ENCODE measurements at regions not wholly inside any gene's neighbourhood (a gene's known extent, or its start where the extent isn't known, plus 50 kb on each side); places are given as distances from the start of the nearest gene placed in this dataset.

GRCh38 chr11:122488892-122489706 is 166.4 kb upstream of the UBASH3B start:
- FAIRE-seq, result no peak
- POLR2A ChIA-PET, result no interaction called here
- no peak overlapping the region for H3K4me2 ChIP-seq (ENCODE audit: insufficient read depth, low read length)
- TF ChIP-seq SUPT5H (IDR thresholded peaks at IDR 0.05) (no peak), RBM39 (optimal IDR thresholded peaks at IDR 0.05; ENCODE audit: low read depth, low read length) (no peak), PTTG1 (tag; IDR thresholded peaks at IDR 0.05; ENCODE audit: low read depth) (no peak), ATF1 (CRISPR knock-in tag; IDR thresholded peaks at IDR 0.05) (no peak), ATF1 (tag; IDR thresholded peaks at IDR 0.05) (no peak), ILK (tag; IDR thresholded peaks at IDR 0.05; ENCODE audit: borderline replicate concordance, low read depth) (no peak), ETV5 (CRISPR knock-in tag; IDR thresholded peaks at IDR 0.05; ENCODE audit: low read depth) (no peak), ZNF354B (CRISPR knock-in tag; IDR thresholded peaks at IDR 0.05) (no peak), NFRKB (IDR thresholded peaks at IDR 0.05; ENCODE audit: low read depth) (no peak), PCBP1 (IDR thresholded peaks at IDR 0.05; ENCODE audit: low read depth, low read length, poor library complexity, severe bottlenecking) (no peak), ZFPM2 (CRISPR knock-in tag; IDR thresholded peaks at IDR 0.05) (no peak), ZNF232 (CRISPR knock-in tag; IDR thresholded peaks at IDR 0.05) (no peak), ZNF146 (CRISPR knock-in tag; IDR thresholded peaks at IDR 0.05; ENCODE audit: unreplicated experiment) (no peak), TFAM (CRISPR knock-in tag; conservative IDR thresholded peaks at IDR 0.05) (no peak), ELF2 (CRISPR knock-in tag; IDR thresholded peaks at IDR 0.05) (no peak), POLR3G (IDR thresholded peaks at IDR 0.05; ENCODE audit: extremely low read depth, insufficient read length, insufficient replicate concordance) (no peak), KLF16 (IDR thresholded peaks at IDR 0.05) (no peak), KHSRP (IDR thresholded peaks at IDR 0.05) (no peak)
- TF ChIP-seq, protein P1, sequence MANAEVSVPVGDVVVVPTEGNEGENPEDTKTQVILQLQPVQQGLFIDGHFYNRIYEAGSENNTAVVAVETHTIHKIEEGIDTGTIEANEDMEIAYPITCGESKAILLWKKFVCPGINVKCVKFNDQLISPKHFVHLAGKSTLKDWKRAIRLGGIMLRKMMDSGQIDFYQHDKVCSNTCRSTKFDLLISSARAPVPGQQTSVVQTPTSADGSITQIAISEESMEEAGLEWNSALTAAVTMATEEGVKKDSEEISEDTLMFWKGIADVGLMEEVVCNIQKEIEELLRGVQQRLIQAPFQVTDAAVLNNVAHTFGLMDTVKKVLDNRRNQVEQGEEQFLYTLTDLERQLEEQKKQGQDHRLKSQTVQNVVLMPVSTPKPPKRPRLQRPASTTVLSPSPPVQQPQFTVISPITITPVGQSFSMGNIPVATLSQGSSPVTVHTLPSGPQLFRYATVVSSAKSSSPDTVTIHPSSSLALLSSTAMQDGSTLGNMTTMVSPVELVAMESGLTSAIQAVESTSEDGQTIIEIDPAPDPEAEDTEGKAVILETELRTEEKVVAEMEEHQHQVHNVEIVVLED (CRISPR knock-in tag; IDR thresholded peaks at IDR 0.05), result no peak
- TF ChIP-seq, protein P2, sequence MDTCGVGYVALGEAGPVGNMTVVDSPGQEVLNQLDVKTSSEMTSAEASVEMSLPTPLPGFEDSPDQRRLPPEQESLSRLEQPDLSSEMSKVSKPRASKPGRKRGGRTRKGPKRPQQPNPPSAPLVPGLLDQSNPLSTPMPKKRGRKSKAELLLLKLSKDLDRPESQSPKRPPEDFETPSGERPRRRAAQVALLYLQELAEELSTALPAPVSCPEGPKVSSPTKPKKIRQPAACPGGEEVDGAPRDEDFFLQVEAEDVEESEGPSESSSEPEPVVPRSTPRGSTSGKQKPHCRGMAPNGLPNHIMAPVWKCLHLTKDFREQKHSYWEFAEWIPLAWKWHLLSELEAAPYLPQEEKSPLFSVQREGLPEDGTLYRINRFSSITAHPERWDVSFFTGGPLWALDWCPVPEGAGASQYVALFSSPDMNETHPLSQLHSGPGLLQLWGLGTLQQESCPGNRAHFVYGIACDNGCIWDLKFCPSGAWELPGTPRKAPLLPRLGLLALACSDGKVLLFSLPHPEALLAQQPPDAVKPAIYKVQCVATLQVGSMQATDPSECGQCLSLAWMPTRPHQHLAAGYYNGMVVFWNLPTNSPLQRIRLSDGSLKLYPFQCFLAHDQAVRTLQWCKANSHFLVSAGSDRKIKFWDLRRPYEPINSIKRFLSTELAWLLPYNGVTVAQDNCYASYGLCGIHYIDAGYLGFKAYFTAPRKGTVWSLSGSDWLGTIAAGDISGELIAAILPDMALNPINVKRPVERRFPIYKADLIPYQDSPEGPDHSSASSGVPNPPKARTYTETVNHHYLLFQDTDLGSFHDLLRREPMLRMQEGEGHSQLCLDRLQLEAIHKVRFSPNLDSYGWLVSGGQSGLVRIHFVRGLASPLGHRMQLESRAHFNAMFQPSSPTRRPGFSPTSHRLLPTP (IDR thresholded peaks at IDR 0.05; ENCODE audit: borderline replicate concordance, extremely low read depth, insufficient read length), result no peak

More at GRCh38 chr11:122488892-122489706, 166.4 kb upstream of the UBASH3B start:
- Histone ChIP-seq H3K79me2 (ENCODE audit: control insufficient read depth, insufficient read depth, low read length) (no peaks in the 10 kb centered on the region), H3K27ac (ENCODE audit: extremely low read depth, low read depth, low read length) (no peak overlapping the region), H2AFZ (ENCODE audit: low read depth, low read length) (no peak overlapping the region), H4K20me1 (replicated peaks; ENCODE audit: control insufficient read depth, insufficient read depth, low read length) (no peaks in the 10 kb centered on the region), H3K9ac (ENCODE audit: insufficient read depth in 1 of 2, low read depth in 2 of 2, low read length in 2 of 2) (no peak overlapping the region), H3K36me3 (ENCODE audit: control insufficient read depth, insufficient read depth, low read length) (no peaks in the 10 kb centered on the region), H3K9me3 (replicated peaks; ENCODE audit: control insufficient read depth, insufficient read depth, low read depth, low read length) (no peaks in the 10 kb centered on the region; the same call in 1 of the 2 replicates), H3K27me3 (ENCODE audit: control insufficient read depth in 2 of 2, insufficient read depth in 2 of 2, low read length in 2 of 2) (no peaks in the 10 kb centered on the region), H3K9me1 (ENCODE audit: control insufficient read depth, insufficient read depth, low read length) (no peaks in the 10 kb centered on the region), H3K4me1 (replicated peaks in 1 of 2; ENCODE audit: control insufficient read depth in 2 of 2, insufficient read depth in 2 of 2, low read length in 2 of 2) (no peaks in the 10 kb centered on the region), H3K4me3 (no peak overlapping the region)
- ATAC-seq (no peak), DNase-seq (ENCODE audit: extremely low read depth in 1 of 4, low spot score in 3 of 4) (no peak)
- under 1% methylated on average over 8 of the region's 8 CpGs for WGBS (ENCODE audit: insufficient coverage, low coverage, missing lambda C conversion rate)
- CTCF ChIA-PET (ENCODE audit: low intra/inter-chr PET ratio), result no interaction called here
- no TSS peak for BruUV-seq (replicated peaks)
- intact Hi-C loops (cut with micrococcal nuclease), result no loop called here
- in situ Hi-C loops (cut with MboI), result no loop called here

All from K562 (cell line).